GM19438 (cell line): ENCODE measurements at regions not wholly inside any gene's neighbourhood (a gene's known extent, or its start where the extent isn't known, plus 50 kb on each side); places are given as distances from the start of the nearest gene placed in this dataset.

Experiments
- ATAC-seq: cut with Tn5 transposase; IDR thresholded peaks from one replicate; pipeline ENCODE4 v1.9.1; 2021; ENCODE audit warnings: low read depth; ENCODE audit not compliant: unreplicated experiment

- no peak for ATAC-seq
Measured at GRCh38 chr1:188425687-188426086, 1596.9 kb downstream of the PLA2G4A start.

GRCh38 chr1:188426561-188426960 is 1597.8 kb downstream of the PLA2G4A start:
- no peak for ATAC-seq

- no peak for ATAC-seq
Measured at GRCh38 chr1:188427642-188428041, 1598.9 kb downstream of the PLA2G4A start.

- no peak for ATAC-seq
Measured at GRCh38 chr1:188429386-188429785, 1600.6 kb downstream of the PLA2G4A start.

- ATAC-seq, result no peak
Measured at GRCh38 chr1:188432427-188432826, 1603.7 kb downstream of the PLA2G4A start.

DNA sequence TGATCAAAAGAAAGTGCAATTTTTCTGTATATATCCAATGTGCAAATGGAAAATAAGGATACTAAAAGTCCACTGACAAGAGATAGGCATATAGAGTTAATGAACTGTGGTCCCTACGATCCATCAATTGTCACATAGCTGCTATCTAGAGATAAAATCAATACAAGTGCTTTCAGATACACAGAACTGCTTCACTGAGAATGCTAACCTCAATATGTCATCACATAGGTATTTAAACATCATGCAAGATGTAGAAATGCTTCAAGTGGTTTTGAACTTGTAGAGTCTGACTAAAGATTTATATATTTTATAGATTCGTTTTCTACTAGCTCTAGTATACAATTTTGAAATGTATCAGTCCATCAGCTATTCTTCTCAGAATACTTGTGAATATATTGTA is 1604.7 kb downstream of the PLA2G4A start:
- no peak for ATAC-seq

- no peak for ATAC-seq
Measured at GRCh38 chr1:188444526-188444925, 1615.8 kb downstream of the PLA2G4A start.

GRCh38 chr1:188462837-188463236 is 1634.1 kb downstream of the PLA2G4A start:
- ATAC-seq, result no peak

DNA sequence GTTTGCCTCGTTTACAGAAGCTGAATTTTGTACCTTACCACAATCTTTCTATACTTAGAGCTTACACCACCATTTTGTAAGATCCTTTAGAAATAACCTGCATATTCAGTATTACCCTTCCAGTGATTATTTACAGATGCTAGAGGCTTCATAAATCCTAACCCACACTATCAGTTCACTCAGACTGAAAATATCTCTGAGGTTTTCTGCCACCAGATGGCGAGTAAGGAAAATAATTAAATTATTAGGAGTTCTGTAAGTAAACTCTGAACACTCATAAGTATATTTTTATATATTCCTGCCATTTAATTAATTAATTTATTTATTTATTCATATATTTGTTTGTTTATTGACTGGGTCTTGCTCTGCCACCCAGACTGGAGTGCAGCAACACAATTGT is 1635.2 kb downstream of the PLA2G4A start:
- ATAC-seq, result no peak

- ATAC-seq, result no peak
Measured at GRCh38 chr1:188466539-188466938, 1637.8 kb downstream of the PLA2G4A start.

DNA sequence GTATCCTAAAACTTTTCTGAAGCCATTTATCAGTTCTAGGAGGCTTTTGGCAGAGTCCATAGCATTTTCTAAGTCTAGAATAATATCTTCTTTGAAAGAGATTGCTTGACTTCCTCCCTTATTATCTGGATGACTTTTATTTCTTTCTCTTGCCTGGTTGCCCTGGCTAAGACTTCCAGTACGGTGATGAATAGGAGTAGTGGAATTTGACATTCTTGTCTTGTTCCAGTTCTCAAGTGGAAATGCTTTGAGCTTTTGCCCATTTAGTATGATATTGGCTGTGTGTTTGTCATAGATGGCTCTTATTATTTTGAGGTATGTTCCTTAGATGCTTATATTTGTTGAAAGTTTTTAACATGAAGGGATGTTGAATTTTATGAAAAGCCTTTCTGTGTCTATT is 1647.9 kb downstream of the PLA2G4A start:
- ATAC-seq, result no peak

DNA sequence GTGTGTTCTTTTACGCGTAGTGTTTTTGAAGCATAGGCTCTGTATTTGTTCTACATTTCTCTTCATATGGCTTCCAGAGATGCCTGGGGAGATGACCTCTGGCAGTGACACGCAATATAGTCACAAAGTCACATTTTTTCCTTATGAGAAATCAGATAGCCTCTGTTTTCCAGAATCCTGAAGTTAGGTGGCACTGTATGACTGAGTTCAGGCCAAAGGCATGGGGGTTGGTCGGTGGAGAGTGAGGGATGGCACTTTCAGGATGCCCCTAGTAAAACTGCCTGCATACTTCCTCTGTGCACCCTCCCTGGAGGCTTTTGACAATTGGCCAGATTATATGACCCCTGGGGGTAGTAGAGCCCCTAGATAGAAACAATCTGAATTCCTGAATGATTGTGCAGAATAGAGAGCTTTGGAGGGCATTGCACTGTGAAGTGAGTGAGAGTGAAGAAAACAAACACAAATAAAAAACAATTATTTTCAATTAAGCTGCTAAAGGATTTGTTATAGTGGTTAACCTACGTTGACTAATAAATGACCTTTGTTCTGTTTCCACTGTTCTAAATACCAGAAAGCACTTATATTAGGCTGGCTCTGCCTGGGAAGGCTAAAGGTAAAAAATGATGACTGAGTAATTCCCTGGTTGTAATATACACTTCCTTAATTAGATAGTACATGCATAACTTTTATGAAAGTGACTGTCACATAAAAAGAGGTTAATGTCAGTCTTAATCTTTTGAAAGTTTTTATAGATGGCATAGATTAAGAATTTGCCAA is 1660.8 kb downstream of the PLA2G4A start:
- no peak for ATAC-seq

DNA sequence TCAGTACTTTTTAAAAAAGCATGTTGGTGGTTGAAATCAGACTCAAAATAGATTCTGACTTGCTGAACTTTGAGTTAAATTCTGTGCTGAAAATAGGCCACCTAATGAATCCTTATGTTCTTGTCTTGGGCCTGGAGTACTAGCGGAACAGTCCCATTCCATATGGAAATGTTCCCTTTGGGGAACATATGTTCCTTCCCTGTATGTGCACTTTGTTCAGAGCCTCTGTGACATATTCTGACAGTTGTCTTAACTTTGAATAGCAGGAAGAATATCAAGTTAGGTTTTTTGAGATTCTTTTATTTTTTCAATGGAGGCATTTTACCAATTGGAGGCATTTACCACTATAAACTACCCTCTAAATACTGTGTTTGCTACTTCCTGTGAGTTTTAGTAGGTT is 1667.8 kb downstream of the PLA2G4A start:
- ATAC-seq, result no peak

DNA sequence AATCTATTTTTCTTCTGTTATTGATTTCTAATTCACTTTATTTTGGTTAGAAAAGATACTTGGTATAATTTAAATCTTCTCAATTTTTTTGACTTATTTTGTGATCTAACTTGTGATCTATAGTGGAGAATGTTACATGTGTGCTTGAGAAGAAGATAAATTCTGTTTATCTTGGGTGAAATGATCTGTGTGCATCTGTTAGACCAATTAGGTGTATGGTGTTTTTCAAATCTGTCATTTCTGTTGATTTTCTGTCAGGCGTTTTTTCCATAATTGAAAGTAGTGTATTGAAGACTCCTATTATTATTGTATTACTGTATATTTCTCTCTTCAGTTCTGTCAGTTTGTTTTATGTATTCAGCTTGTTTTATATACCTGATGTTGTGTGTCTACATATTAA is 1668.3 kb downstream of the PLA2G4A start:
- ATAC-seq, result no peak

GRCh38 chr1:188499690-188500089 is 1670.9 kb downstream of the PLA2G4A start:
- ATAC-seq, result no peak

GRCh38 chr1:188514917-188515316 is 1686.2 kb downstream of the PLA2G4A start:
- ATAC-seq, result no peak

DNA sequence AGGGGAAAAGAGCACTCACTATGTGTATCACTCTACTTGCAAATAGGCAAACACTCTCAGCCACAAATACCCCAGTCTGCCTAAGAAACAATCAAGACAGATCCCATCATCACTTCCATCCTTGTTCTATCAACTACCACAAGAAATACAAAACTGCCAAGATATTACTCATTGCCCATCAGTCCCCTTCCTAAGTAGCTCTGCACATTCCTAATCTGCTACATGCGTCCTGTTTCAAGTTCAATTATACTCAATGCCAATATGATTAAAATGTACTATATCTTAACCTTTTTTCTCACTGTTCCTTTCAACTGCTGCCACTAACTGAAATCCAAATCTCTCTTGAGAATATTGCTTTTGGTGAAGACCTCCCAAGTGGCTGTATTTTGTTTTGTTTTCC is 1688.4 kb downstream of the PLA2G4A start:
- no peak for ATAC-seq

DNA sequence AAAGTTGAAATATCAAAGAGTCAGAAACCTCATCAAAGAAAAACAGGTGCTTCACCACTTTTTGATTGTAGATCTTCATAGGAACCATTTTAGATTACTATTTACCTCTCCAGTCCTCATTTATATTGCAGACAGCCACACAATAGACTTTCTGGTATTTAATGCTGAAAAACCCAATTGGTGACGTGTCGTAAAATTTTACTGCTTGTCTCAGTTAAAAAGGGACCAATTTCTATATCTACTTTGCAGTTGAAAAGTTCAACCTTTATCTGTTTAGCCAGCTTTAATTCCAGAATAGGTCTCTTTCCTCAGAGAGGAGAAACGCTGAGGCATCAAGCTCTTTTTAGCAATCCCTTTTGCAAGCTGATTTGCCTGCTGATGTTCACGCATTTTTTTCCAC is 1722.4 kb downstream of the PLA2G4A start:
- ATAC-seq, result no peak

DNA sequence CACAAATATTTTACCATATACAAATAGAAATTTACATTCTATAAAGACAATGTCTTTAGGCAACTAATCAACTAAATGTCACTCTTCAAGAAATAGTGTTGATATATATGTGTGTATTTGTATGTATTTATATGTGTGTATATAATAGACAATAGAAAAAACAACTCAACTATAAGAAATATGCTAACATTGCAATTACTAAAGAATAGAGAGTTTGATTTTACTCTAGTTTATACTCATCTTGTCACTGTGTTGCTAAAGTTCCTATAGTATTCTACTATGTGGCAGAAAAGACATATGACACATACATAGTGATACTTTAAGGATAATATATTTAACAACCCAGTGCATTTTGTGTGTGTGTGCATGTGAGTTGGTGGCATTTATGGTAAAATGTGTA is 1728.3 kb downstream of the PLA2G4A start:
- no peak for ATAC-seq

GRCh38 chr1:188582911-188583532 is 1754.3 kb downstream of the PLA2G4A start:
- ATAC-seq, result no peak

- no peak for ATAC-seq
Measured at GRCh38 chr1:188584119-188584518, 1755.4 kb downstream of the PLA2G4A start.

- no peak for ATAC-seq
Measured at GRCh38 chr1:188590641-188591040, 1761.9 kb downstream of the PLA2G4A start.
